ENCODE measurements at regions not wholly inside any gene's neighbourhood (a gene's known extent, or its start where the extent isn't known, plus 50 kb on each side); places are given as distances from the start of the nearest gene placed in this dataset.

GRCh38 chr18:76672627-76673026 is 149.7 kb upstream of the ZNF236 start:
- TF ChIP-seq, protein P1, sequence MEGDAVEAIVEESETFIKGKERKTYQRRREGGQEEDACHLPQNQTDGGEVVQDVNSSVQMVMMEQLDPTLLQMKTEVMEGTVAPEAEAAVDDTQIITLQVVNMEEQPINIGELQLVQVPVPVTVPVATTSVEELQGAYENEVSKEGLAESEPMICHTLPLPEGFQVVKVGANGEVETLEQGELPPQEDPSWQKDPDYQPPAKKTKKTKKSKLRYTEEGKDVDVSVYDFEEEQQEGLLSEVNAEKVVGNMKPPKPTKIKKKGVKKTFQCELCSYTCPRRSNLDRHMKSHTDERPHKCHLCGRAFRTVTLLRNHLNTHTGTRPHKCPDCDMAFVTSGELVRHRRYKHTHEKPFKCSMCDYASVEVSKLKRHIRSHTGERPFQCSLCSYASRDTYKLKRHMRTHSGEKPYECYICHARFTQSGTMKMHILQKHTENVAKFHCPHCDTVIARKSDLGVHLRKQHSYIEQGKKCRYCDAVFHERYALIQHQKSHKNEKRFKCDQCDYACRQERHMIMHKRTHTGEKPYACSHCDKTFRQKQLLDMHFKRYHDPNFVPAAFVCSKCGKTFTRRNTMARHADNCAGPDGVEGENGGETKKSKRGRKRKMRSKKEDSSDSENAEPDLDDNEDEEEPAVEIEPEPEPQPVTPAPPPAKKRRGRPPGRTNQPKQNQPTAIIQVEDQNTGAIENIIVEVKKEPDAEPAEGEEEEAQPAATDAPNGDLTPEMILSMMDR (IDR thresholded peaks at IDR 0.05) = no peak
- no peak for TF ChIP-seq POLR2A (IDR thresholded peaks at IDR 0.05; ENCODE audit: low read depth)
- TF ChIP-seq EP300 (IDR thresholded peaks at IDR 0.05) = no peak
